ENCODE measurements at regions not wholly inside any gene's neighbourhood (a gene's known extent, or its start where the extent isn't known, plus 50 kb on each side); places are given as distances from the start of the nearest gene placed in this dataset.

- TF ChIP-seq POLR2AphosphoS5 (IDR thresholded peaks at IDR 0.05): no peak
- no peak for TF ChIP-seq EP300 (IDR thresholded peaks at IDR 0.05; ENCODE audit: low read depth)
- TF ChIP-seq CTCF (IDR thresholded peaks at IDR 0.05): no peak
- no peak for TF ChIP-seq POLR2A (IDR thresholded peaks at IDR 0.05)
Observed at GRCh38 chr5:2993301-2993700, 241.8 kb upstream of the IRX2 start.

All from transverse colon (tissue), 4 donors.